C4-2B (cell line): ENCODE measurements at regions not wholly inside any gene's neighbourhood (a gene's known extent, or its start where the extent isn't known, plus 50 kb on each side); places are given as distances from the start of the nearest gene placed in this dataset.

ENCODE experiments used
- H3K27ac ChIP-seq: fragments of 450-650 bp; 2 replicates; pipeline ENCODE4 v1.5.1; 2017
- CTCF ChIP-seq: fragments of 450-650 bp; conservative IDR thresholded peaks from 2 replicates; pipeline ENCODE4 v1.5.1; 2017; ENCODE audit warnings: mild to moderate bottlenecking
- ZFX ChIP-seq: fragments of 450-650 bp; IDR thresholded peaks from 2 replicates; pipeline ENCODE4 v1.6.1; 2017

GRCh38 chr9:135296735-135297455, 182.7 kb upstream of the PPP1R26 start:
- TF ChIP-seq CTCF (no peak), ZFX (no peak)
- H3K27ac ChIP-seq: no peak overlapping the region

GRCh38 chr9:135297456-135298075, 182.0 kb upstream of the PPP1R26 start:
- no peak overlapping the region for H3K27ac ChIP-seq
- TF ChIP-seq ZFX (no peak), CTCF (no peak)

- TF ChIP-seq CTCF: no peak
- TF ChIP-seq ZFX: no peak
- H3K27ac ChIP-seq: no peak overlapping the region
These were observed 180.4 kb upstream of the PPP1R26 start for GRCh38 chr9:135299239-135299590.

GRCh38 chr9:135299651-135300345, 179.8 kb upstream of the PPP1R26 start:
- TF ChIP-seq CTCF (no peak), ZFX (no peak)
- H3K27ac ChIP-seq: no peak overlapping the region

- H3K27ac ChIP-seq: no peak overlapping the region
- TF ChIP-seq ZFX (no peak), CTCF (no peak)
These were observed 179.0 kb upstream of the PPP1R26 start for GRCh38 chr9:135300346-135301141.

GRCh38 chr9:135301271-135302263, 178.0 kb upstream of the PPP1R26 start:
- no peak for TF ChIP-seq CTCF
- no peak for TF ChIP-seq ZFX
- no peak overlapping the region for H3K27ac ChIP-seq
